ENCODE measurements at regions not wholly inside any gene's neighbourhood (a gene's known extent, or its start where the extent isn't known, plus 50 kb on each side); places are given as distances from the start of the nearest gene placed in this dataset.

DNA sequence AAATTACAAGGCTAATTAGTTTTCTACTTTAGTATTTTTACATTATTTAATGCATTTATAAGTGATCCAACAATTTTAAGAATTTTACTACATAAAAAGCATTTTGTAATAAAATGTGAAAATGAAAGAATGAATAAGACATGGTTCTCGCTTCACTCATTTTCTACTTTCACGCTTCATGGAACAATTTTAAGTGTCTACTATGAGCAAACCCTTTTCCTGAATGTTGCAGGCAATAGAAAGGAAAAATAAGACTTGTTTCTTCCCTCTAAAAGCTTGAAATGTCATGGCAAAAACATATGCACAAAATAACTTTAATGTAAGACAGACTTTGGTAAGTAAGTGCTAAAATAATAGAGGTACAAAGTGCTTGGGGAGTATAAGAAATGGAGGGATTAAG, 205.7 kb upstream of the HMGA2 start:
- no peak for TF ChIP-seq SP1 (CRISPR knock-in tag; IDR thresholded peaks at IDR 0.05)
- TF ChIP-seq CHD2 (IDR thresholded peaks at IDR 0.05; ENCODE audit: low read depth, low read length), result no peak
- TF ChIP-seq, protein P1, sequence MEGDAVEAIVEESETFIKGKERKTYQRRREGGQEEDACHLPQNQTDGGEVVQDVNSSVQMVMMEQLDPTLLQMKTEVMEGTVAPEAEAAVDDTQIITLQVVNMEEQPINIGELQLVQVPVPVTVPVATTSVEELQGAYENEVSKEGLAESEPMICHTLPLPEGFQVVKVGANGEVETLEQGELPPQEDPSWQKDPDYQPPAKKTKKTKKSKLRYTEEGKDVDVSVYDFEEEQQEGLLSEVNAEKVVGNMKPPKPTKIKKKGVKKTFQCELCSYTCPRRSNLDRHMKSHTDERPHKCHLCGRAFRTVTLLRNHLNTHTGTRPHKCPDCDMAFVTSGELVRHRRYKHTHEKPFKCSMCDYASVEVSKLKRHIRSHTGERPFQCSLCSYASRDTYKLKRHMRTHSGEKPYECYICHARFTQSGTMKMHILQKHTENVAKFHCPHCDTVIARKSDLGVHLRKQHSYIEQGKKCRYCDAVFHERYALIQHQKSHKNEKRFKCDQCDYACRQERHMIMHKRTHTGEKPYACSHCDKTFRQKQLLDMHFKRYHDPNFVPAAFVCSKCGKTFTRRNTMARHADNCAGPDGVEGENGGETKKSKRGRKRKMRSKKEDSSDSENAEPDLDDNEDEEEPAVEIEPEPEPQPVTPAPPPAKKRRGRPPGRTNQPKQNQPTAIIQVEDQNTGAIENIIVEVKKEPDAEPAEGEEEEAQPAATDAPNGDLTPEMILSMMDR (IDR thresholded peaks at IDR 0.05 in 2 of 3, conservative IDR thresholded peaks at IDR 0.05 in 1 of 3; ENCODE audit: insufficient read depth in 2 of 3, low read depth in 1 of 3, low read length in 3 of 3), result no peak
- TF ChIP-seq, protein P2, sequence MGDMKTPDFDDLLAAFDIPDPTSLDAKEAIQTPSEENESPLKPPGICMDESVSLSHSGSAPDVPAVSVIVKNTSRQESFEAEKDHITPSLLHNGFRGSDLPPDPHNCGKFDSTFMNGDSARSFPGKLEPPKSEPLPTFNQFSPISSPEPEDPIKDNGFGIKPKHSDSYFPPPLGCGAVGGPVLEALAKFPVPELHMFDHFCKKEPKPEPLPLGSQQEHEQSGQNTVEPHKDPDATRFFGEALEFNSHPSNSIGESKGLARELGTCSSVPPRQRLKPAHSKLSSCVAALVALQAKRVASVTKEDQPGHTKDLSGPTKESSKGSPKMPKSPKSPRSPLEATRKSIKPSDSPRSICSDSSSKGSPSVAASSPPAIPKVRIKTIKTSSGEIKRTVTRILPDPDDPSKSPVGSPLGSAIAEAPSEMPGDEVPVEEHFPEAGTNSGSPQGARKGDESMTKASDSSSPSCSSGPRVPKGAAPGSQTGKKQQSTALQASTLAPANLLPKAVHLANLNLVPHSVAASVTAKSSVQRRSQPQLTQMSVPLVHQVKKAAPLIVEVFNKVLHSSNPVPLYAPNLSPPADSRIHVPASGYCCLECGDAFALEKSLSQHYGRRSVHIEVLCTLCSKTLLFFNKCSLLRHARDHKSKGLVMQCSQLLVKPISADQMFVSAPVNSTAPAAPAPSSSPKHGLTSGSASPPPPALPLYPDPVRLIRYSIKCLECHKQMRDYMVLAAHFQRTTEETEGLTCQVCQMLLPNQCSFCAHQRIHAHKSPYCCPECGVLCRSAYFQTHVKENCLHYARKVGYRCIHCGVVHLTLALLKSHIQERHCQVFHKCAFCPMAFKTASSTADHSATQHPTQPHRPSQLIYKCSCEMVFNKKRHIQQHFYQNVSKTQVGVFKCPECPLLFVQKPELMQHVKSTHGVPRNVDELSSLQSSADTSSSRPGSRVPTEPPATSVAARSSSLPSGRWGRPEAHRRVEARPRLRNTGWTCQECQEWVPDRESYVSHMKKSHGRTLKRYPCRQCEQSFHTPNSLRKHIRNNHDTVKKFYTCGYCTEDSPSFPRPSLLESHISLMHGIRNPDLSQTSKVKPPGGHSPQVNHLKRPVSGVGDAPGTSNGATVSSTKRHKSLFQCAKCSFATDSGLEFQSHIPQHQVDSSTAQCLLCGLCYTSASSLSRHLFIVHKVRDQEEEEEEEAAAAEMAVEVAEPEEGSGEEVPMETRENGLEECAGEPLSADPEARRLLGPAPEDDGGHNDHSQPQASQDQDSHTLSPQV (IDR thresholded peaks at IDR 0.05), result no peak
- TF ChIP-seq, protein P3, sequence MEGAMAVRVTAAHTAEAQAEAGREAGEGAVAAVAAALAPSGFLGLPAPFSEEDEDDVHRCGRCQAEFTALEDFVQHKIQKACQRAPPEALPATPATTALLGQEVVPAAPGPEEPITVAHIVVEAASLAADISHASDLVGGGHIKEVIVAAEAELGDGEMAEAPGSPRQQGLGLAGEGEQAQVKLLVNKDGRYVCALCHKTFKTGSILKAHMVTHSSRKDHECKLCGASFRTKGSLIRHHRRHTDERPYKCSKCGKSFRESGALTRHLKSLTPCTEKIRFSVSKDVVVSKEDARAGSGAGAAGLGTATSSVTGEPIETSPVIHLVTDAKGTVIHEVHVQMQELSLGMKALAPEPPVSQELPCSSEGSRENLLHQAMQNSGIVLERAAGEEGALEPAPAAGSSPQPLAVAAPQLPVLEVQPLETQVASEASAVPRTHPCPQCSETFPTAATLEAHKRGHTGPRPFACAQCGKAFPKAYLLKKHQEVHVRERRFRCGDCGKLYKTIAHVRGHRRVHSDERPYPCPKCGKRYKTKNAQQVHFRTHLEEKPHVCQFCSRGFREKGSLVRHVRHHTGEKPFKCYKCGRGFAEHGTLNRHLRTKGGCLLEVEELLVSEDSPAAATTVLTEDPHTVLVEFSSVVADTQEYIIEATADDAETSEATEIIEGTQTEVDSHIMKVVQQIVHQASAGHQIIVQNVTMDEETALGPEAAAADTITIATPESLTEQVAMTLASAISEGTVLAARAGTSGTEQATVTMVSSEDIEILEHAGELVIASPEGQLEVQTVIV (CRISPR knock-in tag; IDR thresholded peaks at IDR 0.05; ENCODE audit: borderline replicate concordance), result no peak
- TF ChIP-seq BRCA1 (IDR thresholded peaks at IDR 0.05), result no peak
- no peak for TF ChIP-seq BRCA1 (CRISPR knock-in tag; IDR thresholded peaks at IDR 0.05)
- TF ChIP-seq, protein P4, sequence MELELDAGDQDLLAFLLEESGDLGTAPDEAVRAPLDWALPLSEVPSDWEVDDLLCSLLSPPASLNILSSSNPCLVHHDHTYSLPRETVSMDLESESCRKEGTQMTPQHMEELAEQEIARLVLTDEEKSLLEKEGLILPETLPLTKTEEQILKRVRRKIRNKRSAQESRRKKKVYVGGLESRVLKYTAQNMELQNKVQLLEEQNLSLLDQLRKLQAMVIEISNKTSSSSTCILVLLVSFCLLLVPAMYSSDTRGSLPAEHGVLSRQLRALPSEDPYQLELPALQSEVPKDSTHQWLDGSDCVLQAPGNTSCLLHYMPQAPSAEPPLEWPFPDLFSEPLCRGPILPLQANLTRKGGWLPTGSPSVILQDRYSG (tag; conservative IDR thresholded peaks at IDR 0.05; ENCODE audit: low read depth), result no peak
- TF ChIP-seq, protein P5, sequence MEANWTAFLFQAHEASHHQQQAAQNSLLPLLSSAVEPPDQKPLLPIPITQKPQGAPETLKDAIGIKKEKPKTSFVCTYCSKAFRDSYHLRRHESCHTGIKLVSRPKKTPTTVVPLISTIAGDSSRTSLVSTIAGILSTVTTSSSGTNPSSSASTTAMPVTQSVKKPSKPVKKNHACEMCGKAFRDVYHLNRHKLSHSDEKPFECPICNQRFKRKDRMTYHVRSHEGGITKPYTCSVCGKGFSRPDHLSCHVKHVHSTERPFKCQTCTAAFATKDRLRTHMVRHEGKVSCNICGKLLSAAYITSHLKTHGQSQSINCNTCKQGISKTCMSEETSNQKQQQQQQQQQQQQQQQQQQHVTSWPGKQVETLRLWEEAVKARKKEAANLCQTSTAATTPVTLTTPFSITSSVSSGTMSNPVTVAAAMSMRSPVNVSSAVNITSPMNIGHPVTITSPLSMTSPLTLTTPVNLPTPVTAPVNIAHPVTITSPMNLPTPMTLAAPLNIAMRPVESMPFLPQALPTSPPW (CRISPR knock-in tag; IDR thresholded peaks at IDR 0.05), result no peak
- TF ChIP-seq E2F3 (CRISPR knock-in tag; IDR thresholded peaks at IDR 0.05), result no peak
- TF ChIP-seq HDAC1 (IDR thresholded peaks at IDR 0.05), result no peak
- TF ChIP-seq RCOR1 (IDR thresholded peaks at IDR 0.05; ENCODE audit: borderline replicate concordance in 1 of 2, low read depth in 2 of 2, low read length in 2 of 2), result no peak
